ENCODE measurements at regions not wholly inside any gene's neighbourhood (a gene's known extent, or its start where the extent isn't known, plus 50 kb on each side); places are given as distances from the start of the nearest gene placed in this dataset.
"Not testable (repeated sequence)": the region's sequence is repeated elsewhere in the genome, so short reads cannot be mapped to it uniquely, and the experiment has no call there.

GRCh38 chr13:68948586-68948985 lies 1159.0 kb upstream of the ATXN8OS start:
- DNase-seq, result no peak

GRCh38 chr13:68944272-68944671 lies 1163.4 kb upstream of the ATXN8OS start:
- no peak for DNase-seq

DNA sequence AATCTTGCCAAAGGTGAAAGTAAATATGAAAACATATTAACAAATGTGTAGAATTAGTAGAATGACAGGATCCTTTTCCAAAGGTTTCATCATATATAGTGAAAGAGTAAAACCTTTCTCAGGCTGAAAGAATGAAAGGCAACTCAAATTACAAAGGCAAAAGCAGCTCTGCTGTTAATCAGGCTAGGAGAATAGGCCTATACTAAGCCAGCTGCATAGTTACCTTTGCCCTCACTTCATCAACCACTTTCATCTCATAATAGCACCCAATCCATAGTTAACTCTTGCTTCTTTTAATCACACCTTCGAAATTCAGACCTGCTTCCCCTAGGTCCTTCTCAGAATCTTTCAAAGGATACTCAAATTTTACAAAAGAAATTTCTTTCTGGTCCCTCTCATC lies 1167.6 kb upstream of the ATXN8OS start:
- no peak for DNase-seq

- DNase-seq, result no peak
These were observed 1169.0 kb upstream of the ATXN8OS start for GRCh38 chr13:68938639-68939038.

DNA sequence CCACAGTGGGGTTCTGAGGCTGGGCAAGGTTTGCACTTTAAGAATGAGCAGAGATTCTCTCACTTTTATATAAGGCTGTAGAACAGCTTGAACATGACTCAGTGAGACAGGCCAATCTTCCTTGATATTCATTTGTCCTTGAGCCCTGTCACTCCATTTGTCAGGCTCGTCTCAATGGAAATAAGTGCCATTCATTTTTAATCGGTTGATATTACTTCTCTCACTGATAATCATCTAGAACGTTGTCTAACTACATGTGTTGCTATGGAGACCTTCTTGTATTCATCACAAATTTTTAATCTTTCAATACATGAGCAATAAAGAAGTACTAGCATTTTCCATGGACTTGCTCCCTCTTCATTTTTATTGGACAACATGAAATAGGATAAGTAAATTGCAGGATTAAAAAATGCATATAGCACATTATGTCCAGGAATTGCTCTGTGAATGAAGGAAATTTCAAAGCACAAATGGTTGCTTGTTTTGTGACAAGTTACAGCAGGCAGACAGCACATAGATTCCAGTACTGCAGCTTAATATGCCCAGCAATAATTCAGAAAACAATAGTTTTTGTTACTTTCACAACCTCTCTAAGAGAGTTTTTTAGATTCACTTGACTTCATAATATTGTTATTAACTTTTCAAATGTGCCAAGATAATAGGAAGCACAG lies 1178.4 kb upstream of the ATXN8OS start:
- no peak for DNase-seq

DNA sequence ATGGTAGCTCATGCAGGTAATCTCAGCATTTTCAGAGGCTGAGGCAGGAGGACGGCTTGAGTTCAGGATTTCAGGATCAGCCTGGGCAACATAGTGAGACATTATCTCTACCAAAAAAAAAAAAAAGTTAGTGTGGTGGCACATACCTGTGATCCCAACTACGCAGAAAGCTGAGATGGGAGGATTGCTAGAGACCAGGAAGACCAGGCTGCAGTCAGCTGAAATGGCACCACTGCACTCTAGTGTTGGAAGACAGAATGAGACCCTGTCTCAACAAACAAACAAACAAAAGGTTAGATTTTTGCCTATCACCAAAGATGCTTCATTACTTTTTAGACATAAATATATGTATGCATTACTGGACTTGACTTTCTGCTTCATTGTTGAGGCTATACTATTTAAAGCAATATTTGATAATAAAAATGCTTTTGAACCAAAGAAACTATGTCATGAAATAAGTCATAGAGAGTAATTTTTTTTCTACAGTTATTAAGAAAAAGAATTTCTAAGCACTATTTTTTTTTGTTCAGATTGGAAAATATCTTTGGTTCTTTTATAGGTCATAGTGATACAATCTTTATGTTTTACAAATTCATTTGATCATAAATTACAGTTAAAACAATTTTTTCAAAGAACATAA lies 1180.1 kb upstream of the ATXN8OS start:
- peak; percentile 17 for DNase-seq

- no peak for DNase-seq
These were observed 1183.6 kb upstream of the ATXN8OS start for GRCh38 chr13:68923995-68924394.

- no peak for DNase-seq
These were observed 1198.7 kb upstream of the ATXN8OS start for GRCh38 chr13:68908879-68909278.

GRCh38 chr13:68905186-68905585 lies 1202.4 kb upstream of the ATXN8OS start:
- DNase-seq, result no peak

- DNase-seq, result no peak
These were observed 1210.2 kb upstream of the ATXN8OS start for GRCh38 chr13:68897331-68897928.

- DNase-seq, result no peak
These were observed 1211.9 kb upstream of the ATXN8OS start for GRCh38 chr13:68895696-68896095.

GRCh38 chr13:68893721-68894120 lies 1213.9 kb upstream of the ATXN8OS start:
- not testable (repeated sequence) for DNase-seq

DNA sequence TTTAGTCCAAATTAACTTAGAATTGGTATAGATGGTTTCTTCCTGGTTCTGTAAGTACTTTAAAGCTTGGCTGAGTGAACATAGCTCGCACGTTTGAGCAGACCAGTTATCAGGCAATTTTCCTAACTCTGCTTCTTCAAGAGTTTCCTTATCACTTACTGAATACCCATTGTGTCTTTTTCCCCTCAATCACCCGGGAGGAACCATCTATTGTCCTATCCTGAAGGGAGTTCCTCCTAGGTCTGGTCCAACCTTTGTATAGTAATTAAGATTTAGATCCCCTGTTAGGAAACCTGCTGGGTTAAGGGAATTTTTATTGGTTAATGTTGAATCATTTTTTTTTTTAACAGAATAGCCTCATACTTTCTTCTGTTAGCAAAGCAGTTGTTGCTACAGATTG lies 1215.0 kb upstream of the ATXN8OS start:
- not testable (repeated sequence) for DNase-seq

GRCh38 chr13:68890101-68890500 lies 1217.5 kb upstream of the ATXN8OS start:
- DNase-seq, result not testable (repeated sequence)

DNA sequence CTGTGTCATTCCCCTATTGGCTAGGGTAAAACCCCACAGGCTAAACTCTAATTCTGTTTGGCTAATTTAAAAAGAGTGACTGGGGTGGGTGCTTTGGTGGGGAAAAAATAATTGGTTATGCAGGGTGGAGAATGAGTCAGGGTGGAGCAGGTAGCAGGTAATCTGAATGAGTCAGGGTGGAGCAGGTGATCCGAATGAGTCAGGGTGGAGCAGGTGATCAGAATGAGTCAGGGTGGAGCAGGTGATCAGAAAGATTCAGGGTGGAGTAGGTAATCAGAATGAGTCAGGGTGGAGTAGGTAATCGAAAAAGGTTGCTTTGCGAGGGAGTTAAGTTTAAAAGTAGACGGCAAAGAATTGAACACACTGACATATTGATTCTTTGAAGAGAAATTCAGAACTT lies 1218.8 kb upstream of the ATXN8OS start:
- no peak for DNase-seq

- DNase-seq, result no peak
These were observed 1235.3 kb upstream of the ATXN8OS start for GRCh38 chr13:68872338-68872737.

DNA sequence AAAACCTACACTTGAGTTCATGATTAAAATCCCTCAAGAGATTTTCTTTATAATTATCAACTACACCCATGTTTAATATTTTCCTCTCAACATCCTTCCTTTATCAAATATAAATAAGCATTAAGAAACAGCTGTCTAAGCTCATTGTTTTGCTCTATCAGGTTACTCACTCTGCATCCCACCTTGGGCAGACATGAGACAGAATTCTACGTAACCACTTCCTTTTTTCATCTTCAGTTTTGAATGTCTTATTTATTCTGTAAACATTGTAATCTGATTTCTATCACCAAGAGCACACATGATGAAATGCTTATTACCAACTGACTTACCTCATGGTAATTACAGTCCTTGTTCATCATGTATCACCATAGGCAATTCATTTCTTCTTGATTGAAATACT lies 1256.6 kb upstream of the ATXN8OS start:
- DNase-seq, result no peak

- DNase-seq, result no peak
These were observed 1257.5 kb upstream of the ATXN8OS start for GRCh38 chr13:68850160-68850559.

DNA sequence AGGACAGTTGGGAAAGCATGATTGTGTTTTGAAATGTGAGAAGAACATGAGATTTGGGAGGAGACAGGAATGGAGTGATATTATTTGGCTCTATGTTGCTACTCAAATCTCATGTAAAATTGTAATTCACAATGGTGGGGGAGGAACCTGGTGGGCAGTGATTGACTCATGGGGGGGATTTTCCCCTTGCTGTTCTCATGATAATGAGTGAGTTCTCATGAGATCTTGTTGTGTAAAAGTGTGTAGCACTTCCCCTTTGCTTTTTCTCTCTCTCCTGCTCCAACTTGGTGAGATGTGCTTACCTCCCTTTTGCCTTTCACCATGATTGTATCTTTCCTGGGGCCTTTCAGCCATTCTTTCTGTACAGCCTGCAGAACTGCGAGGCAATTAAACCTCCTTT lies 1261.0 kb upstream of the ATXN8OS start:
- no peak for DNase-seq

GRCh38 chr13:68834375-68834774 lies 1273.3 kb upstream of the ATXN8OS start:
- DNase-seq, result no peak

- no peak for DNase-seq
These were observed 1290.9 kb upstream of the ATXN8OS start for GRCh38 chr13:68816715-68817114.

DNA sequence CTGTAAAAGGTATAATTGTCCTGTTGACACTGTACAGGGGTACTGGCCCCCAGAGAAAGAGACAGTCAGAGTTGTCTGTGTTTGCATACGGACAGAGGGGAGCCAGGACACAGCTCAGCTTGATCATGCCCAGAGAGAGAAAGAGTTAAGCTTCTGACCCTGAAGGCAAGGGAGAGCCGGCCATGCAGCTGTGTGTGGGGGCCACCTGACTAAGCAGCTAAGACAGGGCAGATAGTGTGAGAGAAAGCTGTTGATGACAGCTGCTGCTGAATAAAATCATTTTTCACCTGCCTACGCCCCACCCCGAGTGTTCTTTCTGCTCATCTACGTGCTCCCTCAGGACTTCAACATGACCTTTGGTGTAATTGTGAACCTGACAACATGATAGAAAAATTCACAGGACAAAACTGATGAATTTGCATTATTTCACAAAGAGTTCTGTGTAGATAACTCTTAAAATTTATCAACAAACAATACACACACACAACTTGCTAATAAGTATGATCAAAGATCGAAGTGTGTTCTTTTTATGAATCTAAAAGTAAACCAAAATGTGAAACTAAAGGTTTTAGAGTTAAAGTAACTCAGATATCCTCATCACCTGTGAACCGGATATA lies 1294.3 kb upstream of the ATXN8OS start:
- no peak for DNase-seq

DNA sequence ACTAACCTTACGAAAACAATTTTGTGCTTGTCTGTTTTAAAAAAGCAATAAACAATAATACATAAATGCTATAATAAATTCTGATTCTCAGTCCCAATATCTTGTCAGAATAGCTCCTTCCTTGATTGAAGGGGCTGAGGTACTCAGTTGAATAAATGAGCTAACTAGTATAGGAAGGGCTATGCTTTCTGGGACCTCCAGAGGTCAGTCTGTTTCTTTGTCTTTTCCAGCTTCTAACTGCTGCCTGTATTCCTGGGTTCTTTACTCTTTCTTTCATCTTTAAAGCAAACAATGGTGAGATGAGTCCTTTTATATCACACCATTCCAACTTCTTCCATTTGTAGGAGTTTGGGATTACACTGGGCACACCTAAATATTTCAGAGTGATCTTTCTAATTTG lies 1297.0 kb upstream of the ATXN8OS start:
- no peak for DNase-seq

Measured in renal pelvis (tissue), 1 donor.